ENCODE measurements at regions not wholly inside any gene's neighbourhood (a gene's known extent, or its start where the extent isn't known, plus 50 kb on each side); places are given as distances from the start of the nearest gene placed in this dataset.

GRCh38 chr14:26180221-26180620, 417.6 kb downstream of the NOVA1 start:
- no peaks in the 10 kb centered on the region for H3K9me3 ChIP-seq
- TF ChIP-seq POLR2AphosphoS5 (IDR thresholded peaks at IDR 0.05) (no peak), EP300 (IDR thresholded peaks at IDR 0.05) (no peak), CTCF (IDR thresholded peaks at IDR 0.05) (no peak), POLR2A (IDR thresholded peaks at IDR 0.05) (no peak)
- no peak overlapping the region for H3K4me3 ChIP-seq
- H3K36me3 ChIP-seq = no peaks in the 10 kb centered on the region
- ATAC-seq = no peak
- H3K4me1 ChIP-seq = no peaks in the 10 kb centered on the region
- 49% methylated on average over 2 of the region's 2 CpGs; no CpG with 5 or more reads in 1 of the 2 donors for WGBS, 2 donors (ENCODE audit: low coverage in 1 of 2)
- no peak overlapping the region for H3K27ac ChIP-seq
- H3K27me3 ChIP-seq = no peaks in the 10 kb centered on the region

GRCh38 chr14:26175658-26176057, 422.2 kb downstream of the NOVA1 start:
- no peaks in the 10 kb centered on the region for H3K36me3 ChIP-seq
- H3K27ac ChIP-seq = no peak overlapping the region
- TF ChIP-seq POLR2A (IDR thresholded peaks at IDR 0.05) (no peak), CTCF (IDR thresholded peaks at IDR 0.05) (no peak), EP300 (IDR thresholded peaks at IDR 0.05) (no peak), POLR2AphosphoS5 (IDR thresholded peaks at IDR 0.05) (no peak)
- H3K9me3 ChIP-seq = no peaks in the 10 kb centered on the region
- ATAC-seq = no peak
- whole genome bisulfite sequencing, 2 donors (ENCODE audit: low coverage in 1 of 2) = 82 to 90% methylated on average over 5 to 8 of the region's 14 CpGs
- H3K4me1 ChIP-seq = no peaks in the 10 kb centered on the region
- no peak overlapping the region for H3K4me3 ChIP-seq
- H3K27me3 ChIP-seq = no peaks in the 10 kb centered on the region

- no peak for ATAC-seq
- Histone ChIP-seq H3K4me3 (no peak overlapping the region), H3K9me3 (no peaks in the 10 kb centered on the region), H3K27ac (no peak overlapping the region), H3K4me1 (no peaks in the 10 kb centered on the region), H3K27me3 (no peaks in the 10 kb centered on the region), H3K36me3 (no peaks in the 10 kb centered on the region)
- TF ChIP-seq EP300 (IDR thresholded peaks at IDR 0.05) (no peak), POLR2AphosphoS5 (IDR thresholded peaks at IDR 0.05) (no peak), POLR2A (IDR thresholded peaks at IDR 0.05) (no peak), CTCF (IDR thresholded peaks at IDR 0.05) (no peak)
- 81 to 88% methylated on average over 2 of the region's 2 CpGs for WGBS, 2 donors (ENCODE audit: low coverage in 1 of 2)
Observed at GRCh38 chr14:26174395-26174794, 423.4 kb downstream of the NOVA1 start.

GRCh38 chr14:26173581-26174110, 424.2 kb downstream of the NOVA1 start:
- Histone ChIP-seq H3K27me3 (no peaks in the 10 kb centered on the region), H3K27ac (no peak overlapping the region), H3K4me1 (no peaks in the 10 kb centered on the region), H3K36me3 (no peaks in the 10 kb centered on the region), H3K9me3 (no peaks in the 10 kb centered on the region), H3K4me3 (no peak overlapping the region)
- WGBS, 2 donors (ENCODE audit: low coverage in 1 of 2) = 0 to 19% methylated on average over 2 of the region's 2 CpGs
- ATAC-seq = no peak
- TF ChIP-seq EP300 (IDR thresholded peaks at IDR 0.05) (no peak), CTCF (IDR thresholded peaks at IDR 0.05) (no peak), POLR2AphosphoS5 (IDR thresholded peaks at IDR 0.05) (no peak), POLR2A (IDR thresholded peaks at IDR 0.05) (no peak)

- no peaks in the 10 kb centered on the region for H3K9me3 ChIP-seq
- H3K27me3 ChIP-seq = no peaks in the 10 kb centered on the region
- ATAC-seq = no peak
- no peak overlapping the region for H3K27ac ChIP-seq
- no peaks in the 10 kb centered on the region for H3K36me3 ChIP-seq
- H3K4me1 ChIP-seq = no peaks in the 10 kb centered on the region
- TF ChIP-seq POLR2AphosphoS5 (IDR thresholded peaks at IDR 0.05) = no peak
- no peak for TF ChIP-seq CTCF (IDR thresholded peaks at IDR 0.05)
- no peak for TF ChIP-seq POLR2A (IDR thresholded peaks at IDR 0.05)
- no peak for TF ChIP-seq EP300 (IDR thresholded peaks at IDR 0.05)
- H3K4me3 ChIP-seq = no peak overlapping the region
Observed at GRCh38 chr14:26172396-26172795, 425.4 kb downstream of the NOVA1 start.

Measured in gastroesophageal sphincter (tissue), 4 donors.